ENCODE measurements at regions not wholly inside any gene's neighbourhood (a gene's known extent, or its start where the extent isn't known, plus 50 kb on each side); places are given as distances from the start of the nearest gene placed in this dataset.

DNA sequence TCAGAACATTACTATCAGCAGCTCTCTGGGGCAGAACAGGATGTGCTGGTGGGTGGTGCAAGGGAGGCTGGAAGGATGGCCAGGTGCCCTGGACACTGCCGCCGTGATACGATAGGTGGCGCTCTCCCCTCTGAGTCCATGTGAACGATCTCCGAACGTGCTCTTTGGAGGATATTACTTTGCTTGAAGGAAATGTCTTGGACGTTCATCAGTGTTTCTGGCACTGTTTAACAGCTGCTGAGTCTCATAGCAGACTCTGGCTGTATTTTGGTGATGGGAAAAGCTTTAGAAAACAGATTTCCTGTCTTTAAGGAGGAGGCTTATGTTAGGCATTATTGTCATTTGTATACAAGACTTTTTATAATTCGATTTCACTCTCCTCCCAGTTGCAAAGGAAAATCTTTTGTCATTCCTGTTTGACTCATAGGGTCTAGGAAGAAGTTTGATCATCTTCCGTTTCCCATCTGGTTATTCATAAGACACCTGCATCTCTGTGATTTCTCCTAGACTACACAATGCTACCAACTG is 386.2 kb upstream of the ADGRL2 start:
- H3K27ac ChIP-seq = no peak overlapping the region
- TF ChIP-seq ZFX (IDR thresholded peaks at IDR 0.05; ENCODE audit: borderline replicate concordance) (no peak), CTCF (IDR thresholded peaks at IDR 0.05) (peak; percentile 89)

- no peak overlapping the region for H3K27ac ChIP-seq
- TF ChIP-seq ZFX (IDR thresholded peaks at IDR 0.05; ENCODE audit: borderline replicate concordance) (no peak), CTCF (IDR thresholded peaks at IDR 0.05) (no peak)
Observed at GRCh38 chr1:81412954-81413353, 387.8 kb upstream of the ADGRL2 start.

DNA sequence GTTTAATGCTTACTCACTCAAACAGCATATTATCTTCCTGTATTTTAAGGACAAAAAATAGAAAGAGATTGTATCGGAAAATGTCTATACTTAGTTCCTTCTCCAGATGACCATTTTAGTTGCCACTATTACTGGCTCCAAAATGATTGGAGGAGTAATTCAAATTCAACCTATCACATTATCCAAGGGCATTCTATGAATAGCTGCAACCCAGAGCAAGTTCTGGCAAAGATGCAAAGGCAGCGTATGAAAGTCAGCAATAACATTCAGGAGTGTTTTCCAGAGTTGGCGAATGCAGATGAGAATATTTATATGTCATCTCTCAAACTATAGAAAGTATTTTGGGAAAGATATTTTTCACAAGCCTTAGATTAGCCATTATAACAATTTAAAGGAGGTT is 389.8 kb upstream of the ADGRL2 start:
- TF ChIP-seq CTCF (IDR thresholded peaks at IDR 0.05) (no peak), ZFX (IDR thresholded peaks at IDR 0.05; ENCODE audit: borderline replicate concordance) (no peak)
- H3K27ac ChIP-seq = no peak overlapping the region

GRCh38 chr1:81410351-81410750 is 390.4 kb upstream of the ADGRL2 start:
- TF ChIP-seq CTCF (IDR thresholded peaks at IDR 0.05) (no peak), ZFX (IDR thresholded peaks at IDR 0.05; ENCODE audit: borderline replicate concordance) (no peak)
- no peak overlapping the region for H3K27ac ChIP-seq

DNA sequence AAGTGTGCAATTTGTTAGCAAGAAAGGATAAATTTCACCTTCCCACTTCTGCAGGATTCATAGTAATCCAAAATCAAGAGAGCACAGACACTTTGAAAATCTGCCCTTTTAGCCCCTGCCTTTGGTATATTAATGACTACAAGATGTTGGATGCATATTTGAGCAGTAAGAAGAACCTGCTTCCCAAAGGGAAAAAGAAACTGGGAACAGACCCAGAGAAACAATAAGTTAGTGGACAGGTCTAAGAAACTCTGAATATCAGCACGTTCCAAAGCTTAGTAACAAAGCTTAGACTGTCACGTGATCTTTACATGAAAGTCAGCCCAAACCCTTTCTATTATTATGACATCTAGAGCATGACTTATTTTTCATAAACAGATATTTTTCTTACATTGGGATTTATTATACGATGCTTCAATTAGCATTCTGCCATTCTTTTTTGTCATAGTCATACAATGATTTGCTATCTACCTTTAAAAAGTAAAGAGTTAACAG is 390.9 kb upstream of the ADGRL2 start:
- TF ChIP-seq CTCF (IDR thresholded peaks at IDR 0.05) (no peak), ZFX (IDR thresholded peaks at IDR 0.05; ENCODE audit: borderline replicate concordance) (no peak)
- no peak overlapping the region for H3K27ac ChIP-seq

GRCh38 chr1:81409262-81409661 is 391.5 kb upstream of the ADGRL2 start:
- no peak overlapping the region for H3K27ac ChIP-seq
- TF ChIP-seq CTCF (IDR thresholded peaks at IDR 0.05) = no peak
- TF ChIP-seq ZFX (IDR thresholded peaks at IDR 0.05; ENCODE audit: borderline replicate concordance) = no peak

GRCh38 chr1:81408419-81408818 is 392.3 kb upstream of the ADGRL2 start:
- no peak overlapping the region for H3K27ac ChIP-seq
- TF ChIP-seq CTCF (IDR thresholded peaks at IDR 0.05) = no peak
